ENCODE measurements at regions not wholly inside any gene's neighbourhood (a gene's known extent, or its start where the extent isn't known, plus 50 kb on each side); places are given as distances from the start of the nearest gene placed in this dataset.
A peak's percentile ranks its signal among the peaks of the same experiment; 100 is the strongest.
"Not testable (repeated sequence)": the region's sequence is repeated elsewhere in the genome, so short reads cannot be mapped to it uniquely, and the experiment has no call there.

GRCh38 chr1:66478116-66478515 is 55.8 kb upstream of the SGIP1 start:
- DNase-seq (ENCODE audit: low spot score), result no peak
- no peak for TF ChIP-seq CTCF (IDR thresholded peaks at IDR 0.05)
- peak; percentile 70 for ATAC-seq (ENCODE audit: low FRiP score)

GRCh38 chr1:66480162-66480561 is 53.8 kb upstream of the SGIP1 start:
- ATAC-seq (ENCODE audit: low FRiP score) (no peak), DNase-seq (ENCODE audit: low spot score) (no peak)
- no peak for TF ChIP-seq CTCF (IDR thresholded peaks at IDR 0.05)

GRCh38 chr1:66481215-66481614 is 52.7 kb upstream of the SGIP1 start:
- DNase-seq (ENCODE audit: low spot score); ATAC-seq (ENCODE audit: low FRiP score): not testable (repeated sequence)

Measured in omental fat pad (tissue), 3 donors.